MM.1S (cell line): ENCODE measurements at regions not wholly inside any gene's neighbourhood (a gene's known extent, or its start where the extent isn't known, plus 50 kb on each side); places are given as distances from the start of the nearest gene placed in this dataset.

Experiments used
- DNase-seq: peaks from one replicate; pipeline ENCODE4 v3.0.0-alpha.2; 2015
- H2AFZ ChIP-seq: fragments of 300-600 bp; sonication (generic); 2 replicates; pipeline ENCODE4 v1.6.0; 2016; ENCODE audit warnings: antibody characterized with exemption, low read length
- H3F3A ChIP-seq: fragments of 300-600 bp; sonication (generic); 2 replicates; pipeline ENCODE4 v1.6.1; 2016; ENCODE audit warnings: mild to moderate bottlenecking, antibody characterized with exemption, low read length, moderate library complexity, mixed read lengths; ENCODE audit not compliant: insufficient read depth
- H3K27ac ChIP-seq: fragments of 300-600 bp; sonication (generic); 2 replicates; pipeline ENCODE4 v1.5.1; 2016; ENCODE audit warnings: mild to moderate bottlenecking, low read length
- H3K27me3 ChIP-seq: fragments of 300-600 bp; sonication (generic); replicated peaks from 2 replicates; pipeline ENCODE4 v1.6.0; 2016; ENCODE audit warnings: low read length; ENCODE audit not compliant: insufficient read depth
- H3K36me3 ChIP-seq: fragments of 300-600 bp; sonication (generic); replicated peaks from 2 replicates; pipeline ENCODE4 v1.6.1; 2016; ENCODE audit warnings: mild to moderate bottlenecking, low read length, mixed read lengths; ENCODE audit not compliant: insufficient read depth
- H3K4me1 ChIP-seq: fragments of 300-600 bp; sonication (generic); 2 replicates; pipeline ENCODE4 v1.6.1; 2016; ENCODE audit warnings: low read length, mixed read lengths
- H3K4me2 ChIP-seq: fragments of 300-600 bp; sonication (generic); 2 replicates; pipeline ENCODE4 v1.6.0; 2016; ENCODE audit warnings: low read depth, low read length
- H3K4me3 ChIP-seq: fragments of 300-600 bp; sonication (generic); 2 replicates; pipeline ENCODE4 v1.5.1; 2016; ENCODE audit warnings: low read length, mixed read lengths
- H3K79me2 ChIP-seq: fragments of 300-600 bp; sonication (generic); 2 replicates; pipeline ENCODE4 v1.6.1; 2016; ENCODE audit warnings: mixed run types, low read length, mixed read lengths
- H3K9ac ChIP-seq: fragments of 300-600 bp; sonication (generic); 2 replicates; pipeline ENCODE4 v1.6.1; 2016; ENCODE audit warnings: low read length, mixed read lengths
- H3K9me2 ChIP-seq: fragments of 300-600 bp; sonication (generic); replicated peaks from 2 replicates; pipeline ENCODE4 v1.6.1; 2016; ENCODE audit warnings: mild to moderate bottlenecking, low read length, mixed read lengths; ENCODE audit not compliant: insufficient read depth
- H3K9me3 ChIP-seq: fragments of 300-600 bp; sonication (generic); replicated peaks from 2 replicates; pipeline ENCODE4 v1.6.1; 2016; ENCODE audit warnings: mild to moderate bottlenecking, low read length, mixed read lengths; ENCODE audit not compliant: insufficient read depth
- H4K20me1 ChIP-seq: fragments of 300-600 bp; sonication (generic); 2 replicates; pipeline ENCODE4 v1.6.1; 2016; ENCODE audit warnings: mild to moderate bottlenecking, low read length, moderate library complexity, mixed read lengths; ENCODE audit not compliant: insufficient read depth
- EZH2 ChIP-seq: fragments of 300-600 bp; sonication (generic); optimal IDR thresholded peaks from 2 replicates; pipeline ENCODE3; 2017; ENCODE audit warnings: low read depth, mild to moderate bottlenecking, antibody characterized with exemption, low read length, mixed read lengths
- EZH2phosphoT487 ChIP-seq: fragments of 300-600 bp; sonication (generic); IDR thresholded peaks from 2 replicates; pipeline ENCODE4 v1.6.1; 2018; ENCODE audit warnings: antibody characterized with exemption, low read length
- TF ChIP-seq, protein P1 (sequence below): fragments of 300-600 bp; sonication (generic); IDR thresholded peaks from 2 replicates; pipeline ENCODE4 v1.5.1; 2016; ENCODE audit warnings: antibody characterized with exemption, low read length, mixed read lengths

DNA sequence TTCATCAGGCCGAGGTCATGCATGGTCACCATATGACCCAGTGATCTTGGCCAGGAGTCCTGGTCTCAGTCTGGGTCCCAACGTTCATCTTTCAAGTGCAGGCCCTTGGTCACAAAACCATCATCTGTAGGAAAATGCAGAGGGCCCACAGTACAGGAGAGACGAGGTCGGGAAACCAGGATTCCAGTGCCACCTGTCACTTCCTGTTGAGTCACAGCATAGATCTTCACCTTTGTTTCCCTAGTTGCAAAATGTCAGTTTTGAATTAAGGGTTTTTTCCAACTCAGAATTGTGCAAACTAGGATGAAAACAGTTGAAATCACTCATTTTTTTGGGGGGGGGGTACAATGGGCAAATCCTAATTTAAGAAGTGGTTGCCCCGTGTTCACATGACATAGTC is 162.2 kb downstream of the INSIG2 start:
- no peaks in the 10 kb centered on the region for H3K9me3 ChIP-seq
- no peaks in the 10 kb centered on the region for H3F3A ChIP-seq

DNA sequence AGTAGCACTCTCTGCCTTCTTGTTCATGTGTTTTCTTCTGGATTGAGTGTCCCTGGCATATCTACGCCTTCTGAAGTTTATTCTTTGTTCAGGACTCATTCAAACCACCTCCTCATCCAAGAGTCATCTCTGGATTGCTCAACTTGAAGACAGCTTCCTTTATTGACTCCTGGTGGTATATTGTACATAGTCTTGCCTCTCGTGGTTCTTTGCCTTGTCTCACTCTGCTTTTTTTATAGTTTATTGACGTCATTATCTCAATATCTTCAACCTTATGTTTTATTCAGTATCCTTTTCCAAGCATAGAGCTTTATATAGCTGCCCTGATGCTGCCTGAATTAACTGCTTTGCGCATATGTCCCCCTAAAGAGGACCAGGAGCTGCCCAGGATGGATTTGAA is 161.7 kb downstream of the INSIG2 start:
- H3K4me1 ChIP-seq: no peaks in the 10 kb centered on the region

More for the DNA sequence above, 162.2 kb downstream of the INSIG2 start:
- DNase-seq: no peak
- Histone ChIP-seq H3K27ac (no peak overlapping the region), H3K27me3 (no peaks in the 10 kb centered on the region), H3K9me2 (no peaks in the 10 kb centered on the region), H3K79me2 (no peaks in the 10 kb centered on the region), H3K36me3 (no peaks in the 10 kb centered on the region), H3K4me3 (no peak overlapping the region), H4K20me1 (no peaks in the 10 kb centered on the region), H3K4me2 (no peak overlapping the region), H3K9ac (no peak overlapping the region), H3K4me1 (no peaks in the 10 kb centered on the region), H2AFZ (no peak overlapping the region)
- TF ChIP-seq, protein P1, sequence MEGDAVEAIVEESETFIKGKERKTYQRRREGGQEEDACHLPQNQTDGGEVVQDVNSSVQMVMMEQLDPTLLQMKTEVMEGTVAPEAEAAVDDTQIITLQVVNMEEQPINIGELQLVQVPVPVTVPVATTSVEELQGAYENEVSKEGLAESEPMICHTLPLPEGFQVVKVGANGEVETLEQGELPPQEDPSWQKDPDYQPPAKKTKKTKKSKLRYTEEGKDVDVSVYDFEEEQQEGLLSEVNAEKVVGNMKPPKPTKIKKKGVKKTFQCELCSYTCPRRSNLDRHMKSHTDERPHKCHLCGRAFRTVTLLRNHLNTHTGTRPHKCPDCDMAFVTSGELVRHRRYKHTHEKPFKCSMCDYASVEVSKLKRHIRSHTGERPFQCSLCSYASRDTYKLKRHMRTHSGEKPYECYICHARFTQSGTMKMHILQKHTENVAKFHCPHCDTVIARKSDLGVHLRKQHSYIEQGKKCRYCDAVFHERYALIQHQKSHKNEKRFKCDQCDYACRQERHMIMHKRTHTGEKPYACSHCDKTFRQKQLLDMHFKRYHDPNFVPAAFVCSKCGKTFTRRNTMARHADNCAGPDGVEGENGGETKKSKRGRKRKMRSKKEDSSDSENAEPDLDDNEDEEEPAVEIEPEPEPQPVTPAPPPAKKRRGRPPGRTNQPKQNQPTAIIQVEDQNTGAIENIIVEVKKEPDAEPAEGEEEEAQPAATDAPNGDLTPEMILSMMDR: no peak
- TF ChIP-seq EZH2: no peak
- TF ChIP-seq EZH2phosphoT487: no peak

DNA sequence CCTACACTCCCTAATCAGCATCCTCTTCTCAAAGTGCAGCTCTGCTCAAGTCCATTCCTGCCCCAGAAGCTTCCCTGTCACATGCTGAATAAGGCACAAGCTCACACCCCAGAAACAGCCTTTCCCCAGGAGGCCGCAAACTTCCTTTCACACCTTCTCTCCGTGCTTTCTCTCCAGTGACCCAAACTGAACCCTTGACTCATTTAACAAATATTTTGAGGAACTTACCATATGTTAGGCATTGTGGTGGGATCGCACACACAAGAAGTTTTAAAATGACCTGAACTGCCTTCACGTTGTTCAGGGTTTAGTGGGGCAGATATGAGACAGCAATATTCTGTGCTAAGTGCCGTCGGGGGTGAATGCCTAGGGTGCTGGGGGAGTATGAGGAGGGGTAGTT is 161.3 kb downstream of the INSIG2 start:
- no peaks in the 10 kb centered on the region for H3K36me3 ChIP-seq
- TF ChIP-seq EZH2phosphoT487: no peak
- TF ChIP-seq, protein P1: no peak
- no peak for TF ChIP-seq EZH2
- no peak overlapping the region for H3K4me3 ChIP-seq
- no peaks in the 10 kb centered on the region for H3K9me3 ChIP-seq
- no peak overlapping the region for H3K4me2 ChIP-seq
- H3K27me3 ChIP-seq: no peaks in the 10 kb centered on the region
- H4K20me1 ChIP-seq: no peaks in the 10 kb centered on the region
- H3K9ac ChIP-seq: no peak overlapping the region
- no peaks in the 10 kb centered on the region for H3K9me2 ChIP-seq
- H3K27ac ChIP-seq: no peak overlapping the region
- H3F3A ChIP-seq: no peaks in the 10 kb centered on the region
- H2AFZ ChIP-seq: no peak overlapping the region
- DNase-seq: no peak
- H3K79me2 ChIP-seq: no peaks in the 10 kb centered on the region
- no peaks in the 10 kb centered on the region for H3K4me1 ChIP-seq

More for the DNA sequence above, 161.7 kb downstream of the INSIG2 start:
- Histone ChIP-seq H3K36me3 (no peaks in the 10 kb centered on the region), H3K4me2 (no peak overlapping the region), H3K27ac (no peak overlapping the region), H3K79me2 (no peaks in the 10 kb centered on the region), H3K4me3 (no peak overlapping the region), H3K9me2 (no peaks in the 10 kb centered on the region), H4K20me1 (no peaks in the 10 kb centered on the region), H3K9ac (no peak overlapping the region), H3K27me3 (no peaks in the 10 kb centered on the region), H3F3A (no peaks in the 10 kb centered on the region), H3K9me3 (no peaks in the 10 kb centered on the region), H2AFZ (no peak overlapping the region)
- no peak for TF ChIP-seq EZH2
- no peak for TF ChIP-seq EZH2phosphoT487
- TF ChIP-seq, protein P1: no peak
- DNase-seq: no peak
